MCF 10A (cell line): ENCODE measurements at regions not wholly inside any gene's neighbourhood (a gene's known extent, or its start where the extent isn't known, plus 50 kb on each side); places are given as distances from the start of the nearest gene placed in this dataset.

ENCODE experiments used
- BruUV-seq: library from RNA; stranded (reverse); fragments of 400-500 nt; replicated peaks from 2 replicates; lab custom pipeline; 2021; lab: Mats Ljungman, UMichigan
- CTCF ChIA-PET: fragments of 300-600 bp; sonication (Branson Sonifier 250); formaldehyde crosslinking; extraction: SDS; loops from one replicate; lab custom pipeline; 2021; ENCODE audit warnings: antibody characterized with exemption, inconsistent platforms; lab: Yijun Ruan, JAX
- POLR2A ChIA-PET: fragments of 300-600, 350-650 bp; sonication (Branson Sonifier 250); formaldehyde crosslinking; extraction: SDS; loops from one replicate; lab custom pipeline; 2020; ENCODE audit warnings: antibody characterized with exemption, inconsistent platforms; lab: Yijun Ruan, JAX
- DNase-seq: peaks from one replicate; pipeline ENCODE4 v3.0.0-alpha.2; 2018; ENCODE audit not compliant: unreplicated experiment
- H3K27ac Mint-ChIP-seq: one replicate; pipeline ENCODE4 v1.8.0; 2022; ENCODE audit warnings: mild to moderate bottlenecking, low read depth, mixed read lengths; ENCODE audit not compliant: unreplicated experiment
- H3K27me3 Mint-ChIP-seq: one replicate; pipeline ENCODE4 v1.8.0; 2022; ENCODE audit warnings: mixed read lengths; ENCODE audit not compliant: insufficient read depth, unreplicated experiment
- H3K36me3 Mint-ChIP-seq: one replicate; pipeline ENCODE4 v1.8.0; 2022; ENCODE audit warnings: mild to moderate bottlenecking, moderate library complexity, mixed read lengths; ENCODE audit not compliant: insufficient read depth, unreplicated experiment
- H3K4me1 Mint-ChIP-seq: one replicate; pipeline ENCODE4 v1.8.0; 2022; ENCODE audit warnings: mixed read lengths; ENCODE audit not compliant: insufficient read depth, unreplicated experiment
- H3K4me3 Mint-ChIP-seq: one replicate; pipeline ENCODE4 v1.8.0; 2022; ENCODE audit warnings: mild to moderate bottlenecking, moderate library complexity, mixed read lengths; ENCODE audit not compliant: unreplicated experiment
- H3K9me3 Mint-ChIP-seq: one replicate; pipeline ENCODE4 v1.8.0; 2022; ENCODE audit warnings: mixed read lengths; ENCODE audit not compliant: unreplicated experiment
- CTCF ChIP-seq: fragments of 200-600 bp; IDR thresholded peaks from one replicate; pipeline ENCODE4 v1.8.0; 2022; ENCODE audit warnings: antibody characterized with exemption, mild to moderate bottlenecking; ENCODE audit not compliant: unreplicated experiment
- intact Hi-C: fragments of 100-400 bp; cut with micrococcal nuclease; formaldehyde crosslinking; loops from 2 replicates; pipeline ENCODE4 v1.14.1; 2022

- H3K4me1 Mint-ChIP-seq, result peaks cover 5% of the 10 kb centered on the region
- H3K27me3 Mint-ChIP-seq, result no peaks in the 10 kb centered on the region
- H3K4me3 Mint-ChIP-seq, result no peak overlapping the region
- H3K36me3 Mint-ChIP-seq, result no peaks in the 10 kb centered on the region
- no peak for TF ChIP-seq CTCF
- H3K27ac Mint-ChIP-seq, result peak overlapping the region; percentile 2
- POLR2A ChIA-PET, result no interaction called here
- CTCF ChIA-PET, result interaction anchor here (0.6 kb wide), 1 partner anchor 1444 kb away, joined by 3 read pairs; no protein-coding TSS in a partner anchor
- no TSS peak for BruUV-seq
- DNase-seq, result no peak
- intact Hi-C loops, result no loop called here
- H3K9me3 Mint-ChIP-seq, result no peaks in the 10 kb centered on the region
Observed at GRCh38 chr3:182243625-182244024, 531.9 kb downstream of the SOX2 start.

- Mint-ChIP-seq H3K27me3 (no peaks in the 10 kb centered on the region), H3K4me1 (peaks cover 5% of the 10 kb centered on the region), H3K27ac (no peak overlapping the region), H3K36me3 (no peaks in the 10 kb centered on the region), H3K4me3 (no peak overlapping the region), H3K9me3 (no peaks in the 10 kb centered on the region)
- no TSS peak for BruUV-seq
- TF ChIP-seq CTCF, result no peak
- POLR2A ChIA-PET, result interaction anchor here (0.6 kb wide), 1 partner anchor 980 kb away, joined by 4 read pairs; no protein-coding TSS in a partner anchor
- CTCF ChIA-PET, result interaction anchor here (0.6 to 0.7 kb wide), 2 partner anchors 1393 to 1445 kb away, joined by 3 read pairs; no protein-coding TSS in a partner anchor
- no peak for DNase-seq
- intact Hi-C loops, result no loop called here
Observed at GRCh38 chr3:182244222-182244971, 532.7 kb downstream of the SOX2 start.

GRCh38 chr3:182245059-182245458, 533.3 kb downstream of the SOX2 start:
- ChIA-PET CTCF (no interaction called here), POLR2A (no interaction called here)
- BruUV-seq, result no TSS peak
- Mint-ChIP-seq H3K36me3 (no peaks in the 10 kb centered on the region), H3K4me1 (peaks cover 5% of the 10 kb centered on the region), H3K27me3 (no peaks in the 10 kb centered on the region), H3K4me3 (no peak overlapping the region), H3K27ac (no peak overlapping the region), H3K9me3 (no peaks in the 10 kb centered on the region)
- no peak for DNase-seq
- intact Hi-C loops, result no loop called here
- TF ChIP-seq CTCF, result no peak

GRCh38 chr3:182246870-182247269, 535.1 kb downstream of the SOX2 start:
- Mint-ChIP-seq H3K4me1 (peaks cover 5% of the 10 kb centered on the region), H3K27ac (no peak overlapping the region), H3K9me3 (no peaks in the 10 kb centered on the region), H3K4me3 (no peak overlapping the region), H3K27me3 (no peaks in the 10 kb centered on the region), H3K36me3 (no peaks in the 10 kb centered on the region)
- no peak for DNase-seq
- ChIA-PET POLR2A (no interaction called here), CTCF (interaction anchor here (0.7 to 1.2 kb wide), 3 partner anchors 85 to 398 kb away, joined by 3 read pairs; no protein-coding TSS in a partner anchor)
- intact Hi-C loops, result no loop called here
- no TSS peak for BruUV-seq
- TF ChIP-seq CTCF, result no peak
